HTR-8/SVneo (cell line): ENCODE measurements at regions not wholly inside any gene's neighbourhood (a gene's known extent, or its start where the extent isn't known, plus 50 kb on each side); places are given as distances from the start of the nearest gene placed in this dataset.
A peak's percentile ranks its signal among the peaks of the same experiment; 100 is the strongest.

Experiments
- DNase-seq: peaks from one replicate; pipeline ENCODE4 v3.0.0; 2011; ENCODE audit warnings: low spot score, mixed read lengths; ENCODE audit not compliant: insufficient read length
- FAIRE-seq: peaks from 2 replicates; lab custom pipeline; 2011; peaks lifted over from hg19 to GRCh38; lab: Jason Lieb, UNC

DNA sequence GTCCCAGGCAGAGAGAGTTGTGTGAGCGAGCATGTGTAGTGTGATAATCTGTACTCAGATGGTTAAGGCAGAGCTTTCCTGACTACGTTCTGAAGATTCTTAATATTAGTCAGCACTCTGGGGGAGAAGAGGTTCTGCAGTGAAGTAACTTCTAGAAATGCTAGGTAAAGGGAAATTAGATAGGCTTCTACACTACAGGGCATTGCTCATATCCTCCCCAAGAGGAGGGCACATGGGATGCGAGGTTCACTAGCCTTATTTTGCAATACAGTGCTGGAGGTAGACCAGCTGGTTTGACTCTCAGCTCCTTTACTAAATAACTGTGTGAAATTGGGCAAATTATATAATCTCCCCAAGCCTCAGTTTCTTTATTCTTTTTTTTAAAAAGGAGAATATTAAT, 300.3 kb upstream of the PDZRN3 start:
- DNase-seq (no peak), FAIRE-seq (no peak)

DNA sequence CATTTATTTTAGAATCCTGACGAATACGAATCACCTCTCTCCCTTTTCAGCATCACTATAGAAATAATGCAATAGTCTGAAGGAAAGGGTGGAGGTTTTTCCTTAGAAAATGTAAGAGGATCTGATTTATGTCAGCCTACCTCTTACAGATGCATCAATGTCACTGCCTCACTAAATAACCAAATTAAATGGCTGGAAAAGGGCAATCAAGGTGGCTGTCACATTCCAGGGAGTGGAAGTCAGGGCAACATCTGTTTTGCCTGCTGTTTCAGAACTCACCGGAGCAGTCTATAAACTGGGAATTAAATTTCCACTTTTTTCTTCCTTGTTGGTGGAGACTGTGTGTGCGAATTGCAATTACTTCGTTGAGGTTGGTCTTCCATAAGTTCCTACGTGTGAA, 299.3 kb upstream of the PDZRN3 start:
- FAIRE-seq = no peak

DNA sequence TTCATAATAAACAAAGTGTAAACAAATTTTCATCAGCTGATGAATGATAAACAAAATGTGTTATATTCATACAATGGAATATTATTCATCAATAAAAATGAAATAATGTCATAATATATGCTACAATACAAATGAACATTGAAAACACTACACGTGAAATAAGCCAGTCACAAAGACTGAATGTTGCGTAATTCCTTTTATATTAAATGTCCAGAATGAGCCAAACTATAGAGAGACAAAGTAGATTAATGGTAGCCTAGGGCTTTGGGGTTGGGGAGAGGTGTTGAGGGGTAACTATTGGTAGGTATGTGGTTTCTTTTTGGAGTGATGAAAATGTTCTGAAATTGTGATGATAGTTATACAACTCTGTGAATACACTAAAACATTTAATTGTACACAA, 292.9 kb upstream of the PDZRN3 start:
- no peak for DNase-seq
- FAIRE-seq = no peak

More for the DNA sequence above, 299.3 kb upstream of the PDZRN3 start:
- DNase-seq = no peak

DNA sequence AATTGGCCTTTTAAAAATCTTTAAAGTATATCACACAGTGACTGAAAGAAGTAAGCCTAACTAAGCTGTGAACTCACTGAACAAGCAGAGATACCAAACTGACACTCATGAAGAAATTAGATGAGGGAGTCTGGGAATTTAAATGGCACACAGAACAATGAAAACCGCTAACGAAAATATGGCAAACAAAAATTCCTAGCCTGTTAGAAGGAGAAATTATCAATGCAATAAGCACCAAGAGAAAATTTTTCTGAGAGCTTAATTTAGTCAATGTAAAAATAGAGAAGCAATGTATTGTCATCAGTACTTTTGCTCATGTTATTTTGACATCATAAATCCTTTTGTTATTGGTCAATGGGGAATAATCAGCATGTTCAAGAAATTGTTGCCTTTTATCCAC, 291.1 kb upstream of the PDZRN3 start:
- no peak for FAIRE-seq

DNA sequence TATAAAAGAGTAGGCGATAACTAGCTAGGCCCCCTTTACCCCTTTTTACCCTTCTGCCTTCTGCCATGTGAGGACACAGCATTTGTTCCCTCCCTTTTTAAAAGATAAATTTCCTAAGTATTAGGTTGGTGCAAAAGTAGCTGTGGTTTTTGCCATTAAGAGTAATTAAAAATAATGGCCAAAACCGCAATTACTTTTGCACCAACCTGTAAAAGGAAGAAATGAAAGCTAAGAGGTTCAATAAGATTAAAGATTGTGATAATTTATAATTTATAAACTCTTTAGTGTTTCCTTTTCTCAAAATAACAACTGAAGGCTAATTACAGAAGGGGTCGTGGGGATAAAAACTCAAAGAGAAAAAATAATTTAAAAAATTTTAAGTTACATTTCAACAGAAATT, 283.5 kb upstream of the PDZRN3 start:
- DNase-seq (no peak), FAIRE-seq (no peak)

More for the DNA sequence above, 291.1 kb upstream of the PDZRN3 start:
- no peak for DNase-seq

DNA sequence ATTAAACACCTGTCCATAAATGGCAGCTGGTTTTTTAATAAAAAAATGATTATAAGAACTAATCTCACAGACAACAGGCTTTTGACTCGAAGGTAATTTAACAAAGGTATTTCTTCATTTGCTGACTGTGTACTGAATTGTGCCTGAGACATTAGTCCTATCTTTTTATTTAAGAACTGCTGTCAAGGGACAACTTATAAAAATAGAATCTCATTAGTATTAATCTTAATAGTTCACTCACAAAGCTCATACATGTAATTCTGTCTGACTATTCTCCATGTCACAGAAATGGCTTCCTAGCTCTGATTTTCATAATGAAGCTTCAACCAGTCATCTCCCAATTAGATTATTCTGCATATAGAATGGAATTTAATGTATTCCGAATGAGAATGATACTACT, 276.9 kb upstream of the PDZRN3 start:
- DNase-seq = no peak
- FAIRE-seq = no peak

DNA sequence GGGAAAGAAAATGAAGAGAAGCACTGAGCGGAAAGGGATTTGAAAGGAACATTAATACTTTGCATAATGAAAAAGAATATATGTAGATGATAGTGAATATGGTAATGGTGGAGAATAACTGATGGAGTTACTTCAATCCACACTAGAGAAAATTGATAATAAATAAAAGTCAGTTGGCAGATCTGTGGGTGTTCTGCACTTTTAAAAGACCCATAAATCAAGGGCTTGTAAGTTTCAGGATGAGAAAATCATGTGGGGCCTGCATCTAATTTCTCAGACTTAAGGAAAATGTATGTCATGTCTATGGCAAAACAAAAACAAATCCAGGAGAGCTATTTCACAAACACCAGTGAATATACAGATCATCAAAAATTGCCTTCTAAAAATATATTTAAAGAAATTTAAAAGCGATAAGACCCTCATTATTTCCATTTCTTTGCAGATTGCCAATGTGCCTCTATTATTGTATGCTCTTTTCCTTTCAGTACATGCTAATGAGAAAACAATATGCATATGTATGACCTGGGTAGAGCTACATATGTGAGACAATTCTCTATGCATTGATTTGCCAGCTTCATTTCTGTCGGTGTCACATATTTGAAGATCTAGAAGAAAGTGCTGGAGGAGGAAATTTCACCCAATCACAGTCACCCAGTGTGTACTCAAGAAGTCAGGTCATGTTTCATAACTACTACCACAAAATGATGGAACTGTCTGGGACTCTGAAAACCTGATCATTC, 269.9 kb upstream of the PDZRN3 start:
- DNase-seq = no peak
- FAIRE-seq = no peak

DNA sequence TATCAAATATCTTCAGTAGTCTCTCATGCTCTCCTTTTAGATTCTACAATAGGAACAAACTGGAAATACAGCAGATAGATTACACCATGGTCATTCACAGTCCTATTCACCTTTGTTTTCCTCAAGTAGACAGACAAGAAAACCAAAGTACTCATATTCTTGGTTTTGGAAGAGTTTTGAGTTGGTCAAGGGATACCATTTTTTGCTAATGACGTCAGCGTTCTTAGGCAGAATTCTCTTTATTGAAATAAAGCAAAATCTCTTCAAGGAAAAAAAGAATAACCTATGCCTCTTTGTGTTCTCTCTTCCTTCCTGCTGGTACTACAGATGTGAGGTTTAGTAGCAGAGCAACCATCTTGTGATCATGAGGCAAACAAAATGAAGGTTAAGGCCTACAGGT, 268.3 kb upstream of the PDZRN3 start:
- FAIRE-seq (no peak), DNase-seq (no peak)

DNA sequence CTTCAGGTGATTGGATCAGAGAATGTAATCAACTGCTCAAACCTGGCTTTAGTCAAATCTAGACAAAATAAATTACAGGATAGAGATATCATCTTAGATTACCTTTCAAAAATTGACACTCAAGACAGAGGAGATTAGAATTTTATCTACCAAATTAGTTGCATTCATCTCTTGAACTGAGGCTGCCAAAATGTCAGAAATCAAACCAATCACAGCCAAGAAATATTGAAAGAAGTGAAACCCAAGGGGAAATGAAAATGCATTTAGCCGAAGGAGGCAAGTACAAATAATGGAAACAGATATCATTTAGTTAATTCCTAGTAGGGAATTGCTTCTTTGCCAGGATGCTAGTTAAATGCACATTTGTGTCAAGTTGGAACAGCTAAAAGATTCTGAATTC, 261.1 kb upstream of the PDZRN3 start:
- DNase-seq = no peak
- no peak for FAIRE-seq

DNA sequence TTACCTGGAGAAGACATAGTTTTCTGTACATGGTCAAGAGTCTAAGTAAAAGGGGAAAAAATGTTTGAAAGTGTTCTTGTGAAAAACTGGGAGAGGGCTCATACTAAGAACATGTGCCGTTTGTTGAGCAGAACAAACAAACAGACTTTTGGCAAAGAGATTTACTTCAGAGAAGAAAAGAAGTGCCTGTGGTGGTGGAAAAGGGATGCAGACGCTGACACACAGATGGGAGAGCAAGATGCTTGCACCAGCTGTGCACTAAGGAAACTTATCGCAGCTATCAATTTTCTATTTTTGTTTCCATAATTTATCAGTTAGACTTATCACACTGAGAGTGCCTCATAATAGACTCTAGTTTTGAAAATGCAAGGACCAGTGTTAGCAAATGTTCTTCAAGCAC, 259.6 kb upstream of the PDZRN3 start:
- DNase-seq (no peak), FAIRE-seq (no peak)

DNA sequence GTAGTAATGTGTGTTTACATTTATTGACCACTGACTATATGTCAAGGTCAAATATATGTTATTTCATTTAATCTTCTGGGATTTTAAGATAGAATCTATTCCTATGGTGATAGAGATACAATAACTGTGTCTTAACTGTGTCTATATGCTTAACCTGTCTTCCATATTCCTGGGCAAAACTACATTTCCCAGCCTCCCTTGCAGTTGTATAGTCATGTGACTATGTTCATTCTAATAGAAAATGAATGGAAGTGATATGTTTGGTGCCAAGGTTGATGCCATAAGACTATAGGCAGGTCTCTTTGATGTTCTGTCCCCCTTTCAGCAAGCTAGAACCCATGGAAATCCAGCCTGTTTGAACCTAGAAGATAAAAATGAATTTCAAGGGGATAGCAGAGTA, 258.8 kb upstream of the PDZRN3 start:
- no peak for DNase-seq
- FAIRE-seq = no peak

DNA sequence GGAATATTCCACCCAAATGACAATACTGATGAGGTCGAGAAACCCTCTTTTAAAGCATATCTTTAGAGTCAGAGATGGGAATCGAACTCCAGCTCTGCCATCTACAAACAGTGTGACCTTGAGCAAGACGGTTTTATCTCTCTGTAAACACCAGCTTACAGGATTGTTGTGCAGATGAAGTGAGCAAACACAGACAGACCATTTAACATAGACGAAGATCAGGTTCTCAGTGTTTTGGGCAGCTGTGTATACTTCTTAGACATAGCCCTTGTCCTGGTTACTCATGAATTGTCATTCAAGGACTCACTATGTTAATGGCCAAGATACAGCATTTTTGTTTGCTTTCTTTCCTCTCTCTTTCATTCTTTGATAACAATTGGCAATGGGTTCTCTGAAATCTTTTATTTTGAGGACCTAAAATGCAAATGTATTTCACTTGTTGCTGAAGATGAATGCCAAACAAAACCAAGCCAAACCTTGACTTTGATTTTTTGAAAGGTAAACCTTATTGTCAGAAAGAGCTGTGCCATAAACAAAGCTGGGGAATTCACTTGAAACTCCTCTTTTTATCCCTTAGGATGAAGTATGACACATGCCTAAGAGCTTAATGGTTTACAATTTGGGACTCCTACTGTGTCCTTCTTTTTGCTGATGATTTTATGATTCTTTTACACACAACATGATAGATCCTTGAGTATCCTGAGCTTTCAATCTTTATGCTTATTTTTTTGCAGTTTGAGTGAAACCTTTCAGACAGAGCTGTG, 250.0 kb upstream of the PDZRN3 start:
- FAIRE-seq (no peak), DNase-seq (no peak)

DNA sequence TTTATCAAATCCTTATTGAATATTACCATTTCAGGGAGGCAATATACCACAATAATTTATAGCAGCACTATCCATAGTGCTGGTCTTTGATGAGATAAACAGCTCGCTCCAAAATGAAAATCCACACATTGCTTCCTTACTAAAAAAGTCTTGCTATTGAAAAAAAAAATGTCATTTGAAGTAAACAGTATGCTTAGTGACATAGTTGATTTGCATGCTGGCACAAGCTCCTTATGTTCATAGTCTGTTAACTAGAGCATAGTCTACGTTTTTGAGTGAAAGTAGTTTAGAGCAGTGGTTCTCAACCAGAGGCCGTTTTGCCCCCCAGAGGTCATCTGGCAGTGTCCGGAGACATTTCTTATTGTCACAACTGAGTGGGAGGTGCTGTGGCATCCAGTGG, 249.4 kb upstream of the PDZRN3 start:
- no peak for FAIRE-seq

DNA sequence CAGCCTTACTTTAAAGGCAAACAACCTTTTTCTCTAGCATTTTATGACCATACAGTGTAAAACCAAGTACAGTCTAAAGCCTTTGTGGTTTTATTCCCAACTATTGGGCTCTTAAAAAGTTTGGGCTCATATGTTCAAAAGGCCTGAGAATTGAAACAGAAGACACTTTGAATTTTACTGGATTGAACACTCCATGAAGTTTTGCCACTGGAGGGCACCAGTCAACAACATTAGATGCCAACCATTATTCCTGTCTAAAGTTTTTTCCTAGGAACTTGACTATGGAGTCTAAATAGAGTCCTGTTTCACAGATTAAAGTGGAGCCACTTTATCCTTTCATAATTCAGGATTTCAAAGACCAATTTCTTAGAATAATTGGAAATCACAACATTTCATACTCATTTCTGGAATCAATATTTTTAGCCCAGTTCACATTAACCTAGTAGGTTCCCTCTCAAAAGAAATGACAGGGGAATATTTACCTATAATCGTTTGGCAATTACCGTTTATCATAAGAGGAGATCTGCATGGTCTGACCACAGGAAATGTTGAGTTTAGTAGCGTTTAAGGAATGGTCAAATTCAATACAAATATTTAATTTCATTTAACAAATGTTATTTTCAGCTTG, 244.1 kb upstream of the PDZRN3 start:
- DNase-seq (peak; percentile 20), FAIRE-seq (no peak)

More for the DNA sequence above, 249.4 kb upstream of the PDZRN3 start:
- no peak for DNase-seq

DNA sequence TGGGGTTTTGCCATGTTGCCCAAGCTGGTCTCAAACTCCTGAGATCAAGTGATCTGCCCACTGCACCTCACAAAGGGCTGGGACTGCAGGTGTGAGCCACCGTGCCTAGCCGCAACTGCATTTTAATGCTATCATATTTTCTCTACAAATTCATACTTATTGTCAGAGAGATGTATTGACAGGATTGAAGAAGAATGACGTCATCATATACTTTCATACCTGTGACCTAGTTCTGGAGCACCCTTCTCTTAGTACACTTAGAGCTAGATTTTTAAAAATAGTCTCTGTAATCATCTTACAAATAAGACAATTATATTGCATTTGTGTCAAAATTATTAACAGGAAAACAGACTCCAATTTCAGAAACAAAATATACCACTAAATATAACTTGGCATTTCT, 242.8 kb upstream of the PDZRN3 start:
- DNase-seq (no peak), FAIRE-seq (no peak)

DNA sequence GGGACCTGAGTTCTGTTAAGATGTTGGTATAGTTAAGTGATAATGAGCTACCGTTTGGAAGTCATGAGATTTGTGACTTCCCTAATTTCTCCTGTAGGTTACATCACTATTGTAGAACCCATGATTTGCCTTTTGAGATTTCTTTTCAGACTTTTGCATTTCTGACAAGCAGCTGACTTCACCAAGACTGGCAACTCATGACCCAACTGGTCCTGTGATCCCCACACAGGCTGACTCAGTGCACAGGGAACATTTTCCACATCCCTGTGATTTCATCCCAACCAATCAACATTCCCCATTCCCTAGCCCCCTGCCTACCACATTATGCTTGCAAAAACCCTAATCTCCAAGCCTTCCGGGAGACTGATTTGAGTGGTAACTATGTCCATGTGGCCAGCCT, 242.1 kb upstream of the PDZRN3 start:
- FAIRE-seq = no peak

DNA sequence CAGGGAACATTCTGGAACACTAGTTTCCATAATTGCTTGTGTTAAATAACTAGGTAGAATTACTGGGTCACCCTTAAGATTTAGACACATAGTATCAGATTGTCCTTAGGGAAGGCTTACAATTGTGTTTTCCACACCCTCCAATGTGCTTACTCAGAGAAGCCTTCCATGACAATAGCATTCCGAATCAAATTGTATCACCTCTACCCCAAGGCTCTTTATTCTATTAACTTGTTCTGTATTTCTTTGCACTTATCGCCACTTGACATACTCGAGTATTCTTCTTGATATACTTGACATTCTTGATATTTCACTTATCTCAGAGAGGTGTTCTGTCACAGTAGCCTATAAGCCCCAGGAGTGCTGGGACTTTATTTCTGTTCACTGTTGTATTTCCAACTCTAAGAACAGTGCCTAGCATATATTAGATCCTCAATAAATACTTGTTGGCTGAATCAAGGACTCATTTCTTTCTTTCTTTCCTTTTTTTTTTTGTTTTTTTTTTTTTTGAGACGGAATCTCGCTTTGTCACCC, 238.9 kb upstream of the PDZRN3 start:
- no peak for DNase-seq
- no peak for FAIRE-seq

More for the DNA sequence above, 242.1 kb upstream of the PDZRN3 start:
- DNase-seq = no peak

DNA sequence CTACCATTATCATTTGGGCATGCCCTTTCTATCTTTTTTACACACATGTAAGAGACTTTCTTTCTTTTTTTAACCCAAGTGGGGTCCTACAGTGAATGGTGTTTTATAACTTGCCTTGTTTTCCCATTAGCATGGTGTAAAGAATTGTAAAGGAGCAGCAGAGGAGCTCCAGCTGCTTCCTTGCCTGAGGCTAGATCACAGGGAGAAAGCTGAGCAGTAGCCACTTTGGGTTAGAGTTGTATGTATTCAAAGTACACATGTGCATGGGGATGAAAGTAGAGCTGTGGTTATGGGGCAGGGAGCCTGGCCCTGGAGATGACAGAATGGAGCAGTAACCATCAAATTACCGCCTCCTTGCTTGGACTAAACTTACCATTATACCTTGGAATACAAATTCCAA, 231.1 kb upstream of the PDZRN3 start:
- DNase-seq (no peak), FAIRE-seq (no peak)

DNA sequence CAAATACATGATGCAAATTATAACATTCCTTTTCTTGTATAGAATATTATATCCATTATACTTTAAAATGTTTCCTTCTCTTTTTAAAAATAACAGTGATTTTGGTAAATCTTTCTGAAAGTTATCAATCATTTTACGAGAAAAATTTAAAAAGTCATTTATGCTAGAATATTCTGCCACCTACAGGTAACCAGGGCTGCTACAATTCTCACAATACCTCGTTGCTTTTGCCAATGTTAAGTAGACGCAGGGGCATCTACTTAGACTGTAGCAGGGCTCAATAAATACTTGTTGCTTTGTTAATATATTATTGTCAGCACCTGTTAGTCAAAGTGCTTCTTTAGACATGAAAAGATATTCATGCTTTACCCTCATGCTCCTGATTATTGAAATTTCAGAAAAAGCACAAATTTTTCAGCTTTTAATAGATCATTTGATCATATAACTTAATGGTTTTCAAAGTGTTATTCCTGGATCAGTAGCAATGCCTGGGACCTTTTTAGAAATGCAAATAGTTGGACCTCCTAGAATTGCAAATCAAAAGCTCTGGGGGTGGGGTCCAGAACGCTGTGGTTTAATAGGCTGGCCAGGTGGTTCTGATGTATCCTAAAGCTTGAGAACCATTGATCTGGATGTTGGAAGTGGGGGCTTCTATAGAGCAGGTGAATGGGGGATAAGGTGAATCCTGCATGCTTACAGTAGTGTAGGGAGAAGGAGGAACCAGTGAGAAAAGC, 223.6 kb upstream of the PDZRN3 start:
- FAIRE-seq (no peak), DNase-seq (no peak)

DNA sequence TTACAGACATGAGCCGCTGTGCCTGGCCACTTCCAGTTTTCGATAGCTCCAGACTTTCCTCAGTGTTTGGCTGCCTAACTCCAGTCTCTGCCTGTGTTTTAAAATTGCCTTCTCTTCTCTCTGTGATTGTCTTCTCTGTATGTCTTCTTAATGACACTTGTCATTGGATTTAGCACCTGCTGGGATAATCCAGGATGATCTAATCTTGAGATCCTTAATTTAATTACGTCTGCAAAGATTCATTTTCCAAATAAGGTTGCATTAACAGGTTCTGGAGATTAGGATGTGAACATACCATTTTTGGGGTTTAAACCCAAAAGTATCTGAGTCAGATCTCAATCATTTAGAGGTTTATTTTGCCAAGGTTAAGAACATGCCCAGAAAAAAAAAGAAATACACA, 222.2 kb upstream of the PDZRN3 start:
- FAIRE-seq (no peak), DNase-seq (no peak)
